GM21737 (cell line): ENCODE measurements at regions not wholly inside any gene's neighbourhood (a gene's known extent, or its start where the extent isn't known, plus 50 kb on each side); places are given as distances from the start of the nearest gene placed in this dataset.
"Not testable (repeated sequence)": the region's sequence is repeated elsewhere in the genome, so short reads cannot be mapped to it uniquely, and the experiment has no call there.

Experiments
- ATAC-seq: cut with Tn5 transposase; IDR thresholded peaks from one replicate; pipeline ENCODE4 v1.9.1; 2021; ENCODE audit warnings: mild to moderate bottlenecking, moderate library complexity; ENCODE audit not compliant: unreplicated experiment

GRCh38 chr20:29296256-29297230 is 1960.9 kb upstream of the DEFB115 start:
- ATAC-seq, result no peak

- ATAC-seq, result no peak
Measured at GRCh38 chr20:29297411-29298270, 1959.8 kb upstream of the DEFB115 start.

- ATAC-seq, result no peak
Measured at GRCh38 chr20:29298271-29298590, 1959.2 kb upstream of the DEFB115 start.

- no peak for ATAC-seq
Measured at GRCh38 chr20:29298759-29299613, 1958.5 kb upstream of the DEFB115 start.

GRCh38 chr20:29299811-29300578 is 1957.5 kb upstream of the DEFB115 start:
- ATAC-seq, result no peak

GRCh38 chr20:29300579-29301551 is 1956.6 kb upstream of the DEFB115 start:
- no peak for ATAC-seq

GRCh38 chr20:29301624-29302259 is 1955.7 kb upstream of the DEFB115 start:
- ATAC-seq, result no peak

GRCh38 chr20:29302979-29303644 is 1954.4 kb upstream of the DEFB115 start:
- ATAC-seq, result no peak

GRCh38 chr20:29306390-29307072 is 1950.9 kb upstream of the DEFB115 start:
- ATAC-seq, result no peak

GRCh38 chr20:29307484-29307883 is 1950.0 kb upstream of the DEFB115 start:
- not testable (repeated sequence) for ATAC-seq

- ATAC-seq, result not testable (repeated sequence)
Measured at GRCh38 chr20:29308956-29309355, 1948.5 kb upstream of the DEFB115 start.

- ATAC-seq, result not testable (repeated sequence)
Measured at GRCh38 chr20:29309481-29309880, 1948.0 kb upstream of the DEFB115 start.

GRCh38 chr20:29311046-29311445 is 1946.4 kb upstream of the DEFB115 start:
- not testable (repeated sequence) for ATAC-seq

- not testable (repeated sequence) for ATAC-seq
Measured at GRCh38 chr20:29312679-29313078, 1944.8 kb upstream of the DEFB115 start.

- no peak for ATAC-seq
Measured at GRCh38 chr20:29313481-29313880, 1944.0 kb upstream of the DEFB115 start.

- ATAC-seq, result no peak
Measured at GRCh38 chr20:29314294-29314693, 1943.2 kb upstream of the DEFB115 start.

- ATAC-seq, result no peak
Measured at GRCh38 chr20:29318871-29319461, 1938.5 kb upstream of the DEFB115 start.
